HUES48 (cell line): ENCODE measurements at regions not wholly inside any gene's neighbourhood (a gene's known extent, or its start where the extent isn't known, plus 50 kb on each side); places are given as distances from the start of the nearest gene placed in this dataset.

Experiments used
- H3K27ac ChIP-seq: one replicate; pipeline ENCODE4 v1.7.0; 2013; ENCODE audit warnings: low read depth, low read length, inconsistent platforms
- H3K27me3 ChIP-seq: 2 replicates; pipeline ENCODE4 v1.6.1; 2013; ENCODE audit warnings: mild to moderate bottlenecking, low read length; ENCODE audit not compliant: control insufficient read depth, insufficient read depth
- H3K36me3 ChIP-seq: 2 replicates; pipeline ENCODE4 v1.6.1; 2013; ENCODE audit warnings: low read length; ENCODE audit not compliant: control insufficient read depth, insufficient read depth
- H3K4me1 ChIP-seq: 2 replicates; pipeline ENCODE4 v1.6.1; 2013; ENCODE audit warnings: mild to moderate bottlenecking, low read length; ENCODE audit not compliant: control insufficient read depth, insufficient read depth
- H3K4me3 ChIP-seq: 2 replicates; pipeline ENCODE4 v1.5.1; 2013; ENCODE audit warnings: mild to moderate bottlenecking, low read depth, low read length
- H3K9ac ChIP-seq: 2 replicates; pipeline ENCODE4 v1.6.1; 2013; ENCODE audit warnings: mild to moderate bottlenecking, low read depth, low read length, moderate library complexity
- H3K9me3 ChIP-seq: 2 replicates; pipeline ENCODE4 v1.6.1; 2013; ENCODE audit warnings: low read length; ENCODE audit not compliant: control insufficient read depth, insufficient read depth

DNA sequence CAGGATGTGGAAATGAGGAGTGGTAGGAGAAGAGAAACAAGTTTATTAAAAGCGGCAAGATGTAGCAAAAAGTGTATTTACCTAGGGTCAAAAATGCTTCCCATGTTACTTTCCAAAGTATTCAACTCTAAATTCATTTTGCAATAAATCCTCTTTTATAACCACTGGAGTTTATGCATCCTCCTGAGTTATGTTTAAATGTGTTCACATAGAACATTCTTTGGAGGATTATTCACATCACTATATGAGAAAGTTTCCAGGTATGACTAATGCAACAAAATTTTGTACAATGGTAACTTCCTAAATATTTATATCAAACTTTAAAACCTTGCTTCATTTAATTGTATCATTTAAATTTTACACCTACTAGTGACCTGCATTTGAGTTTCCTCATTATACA lies 870.6 kb upstream of the SLIT2 start:
- Histone ChIP-seq H3K4me1 (no peaks in the 10 kb centered on the region), H3K27ac (no peak overlapping the region), H3K9me3 (no peaks in the 10 kb centered on the region), H3K4me3 (no peak overlapping the region), H3K36me3 (no peaks in the 10 kb centered on the region), H3K27me3 (no peaks in the 10 kb centered on the region), H3K9ac (no peak overlapping the region)

- Histone ChIP-seq H3K27ac (no peak overlapping the region), H3K27me3 (no peaks in the 10 kb centered on the region), H3K4me1 (no peaks in the 10 kb centered on the region), H3K9me3 (no peaks in the 10 kb centered on the region), H3K4me3 (no peak overlapping the region), H3K36me3 (no peaks in the 10 kb centered on the region), H3K9ac (no peak overlapping the region)
Measured at GRCh38 chr4:19380600-19380999, 871.1 kb upstream of the SLIT2 start.

DNA sequence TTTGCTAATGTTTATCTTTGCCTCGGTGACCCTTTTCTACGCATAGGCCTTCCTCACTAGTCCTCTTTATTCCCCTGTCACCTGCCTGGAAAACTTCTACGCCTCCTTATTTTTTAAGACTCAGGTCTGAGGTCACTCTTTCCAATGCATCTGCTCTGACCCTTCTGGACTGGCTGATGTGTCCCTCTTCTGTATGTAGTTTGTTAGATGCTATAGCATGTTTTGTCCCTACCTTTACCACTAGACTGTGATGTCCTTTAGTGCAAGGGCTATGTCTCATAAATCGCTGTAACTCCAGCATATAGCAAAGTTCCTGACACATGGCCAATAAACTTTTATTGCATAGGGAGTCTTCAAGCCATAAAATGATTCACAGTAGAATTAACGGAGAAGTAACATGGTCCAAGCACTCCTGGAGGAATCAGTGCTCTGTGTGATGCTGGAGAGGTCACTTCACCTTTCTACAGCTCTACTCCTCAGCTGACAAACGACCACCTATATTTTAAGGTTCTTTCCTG lies 872.5 kb upstream of the SLIT2 start:
- H3K4me3 ChIP-seq, result no peak overlapping the region

DNA sequence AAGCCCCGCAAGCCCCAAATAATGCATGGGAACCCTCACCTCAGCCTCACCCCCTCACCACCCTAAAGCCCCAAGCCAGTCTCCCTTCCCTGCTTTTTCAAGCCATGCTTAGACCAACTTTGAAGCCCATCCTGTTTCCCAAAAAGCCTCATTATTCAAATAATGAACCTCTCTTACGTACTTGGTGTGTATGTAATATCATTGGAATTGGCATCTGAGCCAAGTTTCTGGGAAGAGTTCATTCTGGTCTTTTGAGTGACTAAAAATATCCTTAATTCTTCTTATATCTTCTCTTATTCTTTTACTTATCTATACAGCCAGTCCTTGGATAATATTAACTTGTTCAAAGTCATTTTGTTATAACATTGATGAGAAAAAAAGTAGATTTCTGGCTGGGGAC lies 875.8 kb upstream of the SLIT2 start:
- no peak overlapping the region for H3K9ac ChIP-seq

More for the DNA sequence above, 872.5 kb upstream of the SLIT2 start:
- no peaks in the 10 kb centered on the region for H3K9me3 ChIP-seq
- no peak overlapping the region for H3K27ac ChIP-seq
- H3K9ac ChIP-seq, result no peak overlapping the region
- no peaks in the 10 kb centered on the region for H3K27me3 ChIP-seq
- H3K4me1 ChIP-seq, result no peaks in the 10 kb centered on the region
- H3K36me3 ChIP-seq, result no peaks in the 10 kb centered on the region

GRCh38 chr4:19375136-19375804 lies 876.4 kb upstream of the SLIT2 start:
- Histone ChIP-seq H3K27me3 (no peaks in the 10 kb centered on the region), H3K27ac (no peak overlapping the region), H3K36me3 (no peaks in the 10 kb centered on the region), H3K9me3 (no peaks in the 10 kb centered on the region), H3K9ac (no peak overlapping the region), H3K4me3 (no peak overlapping the region), H3K4me1 (no peaks in the 10 kb centered on the region)

More for the DNA sequence above, 875.8 kb upstream of the SLIT2 start:
- H3K27me3 ChIP-seq, result no peaks in the 10 kb centered on the region
- H3K27ac ChIP-seq, result no peak overlapping the region
- no peaks in the 10 kb centered on the region for H3K36me3 ChIP-seq
- H3K9me3 ChIP-seq, result no peaks in the 10 kb centered on the region
- H3K4me1 ChIP-seq, result no peaks in the 10 kb centered on the region
- no peak overlapping the region for H3K4me3 ChIP-seq

DNA sequence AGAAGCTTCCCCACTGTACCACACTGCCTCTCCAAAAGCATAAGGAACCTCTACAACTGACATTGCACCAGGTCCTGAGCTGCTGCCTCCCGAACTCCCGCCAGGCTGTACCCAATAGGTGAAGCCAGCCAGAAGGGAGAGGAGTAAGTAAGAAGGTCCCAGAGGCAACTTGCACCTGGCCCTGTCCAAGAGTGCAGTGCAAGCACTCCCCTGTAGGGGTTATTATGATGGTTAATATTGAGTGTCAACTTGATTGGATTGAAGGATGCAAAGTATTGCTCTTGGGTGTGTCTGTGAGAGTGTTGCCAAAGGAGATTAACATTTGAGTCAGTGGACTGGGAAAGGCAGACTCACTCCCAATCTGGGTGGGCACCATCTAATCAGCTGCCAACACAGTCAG lies 879.3 kb upstream of the SLIT2 start:
- Histone ChIP-seq H3K27ac (no peak overlapping the region), H3K9me3 (no peaks in the 10 kb centered on the region), H3K9ac (no peak overlapping the region), H3K4me1 (no peaks in the 10 kb centered on the region), H3K36me3 (no peaks in the 10 kb centered on the region), H3K27me3 (no peaks in the 10 kb centered on the region), H3K4me3 (no peak overlapping the region)

DNA sequence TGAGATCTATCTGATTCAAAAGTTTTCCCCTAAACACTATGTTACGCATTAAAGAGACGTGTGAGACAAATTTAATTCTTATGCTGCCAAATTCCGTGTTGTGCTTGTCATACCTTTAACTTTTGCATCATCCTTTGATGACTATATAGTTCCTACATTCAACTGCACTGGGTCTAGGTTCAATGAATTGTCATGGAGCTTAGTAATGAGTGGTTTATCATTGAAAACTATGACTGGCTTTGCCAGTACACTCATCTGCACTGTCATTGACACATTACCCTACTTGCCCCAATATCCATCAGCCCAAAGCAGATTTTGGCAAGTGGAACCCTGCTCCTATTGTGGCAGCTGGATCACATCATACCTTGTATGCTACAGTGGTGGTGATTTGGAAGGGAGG lies 882.9 kb upstream of the SLIT2 start:
- no peak overlapping the region for H3K27ac ChIP-seq
- no peak overlapping the region for H3K4me3 ChIP-seq
- H3K9ac ChIP-seq, result no peak overlapping the region
- no peaks in the 10 kb centered on the region for H3K27me3 ChIP-seq
- no peaks in the 10 kb centered on the region for H3K9me3 ChIP-seq
- no peaks in the 10 kb centered on the region for H3K36me3 ChIP-seq
- no peaks in the 10 kb centered on the region for H3K4me1 ChIP-seq

DNA sequence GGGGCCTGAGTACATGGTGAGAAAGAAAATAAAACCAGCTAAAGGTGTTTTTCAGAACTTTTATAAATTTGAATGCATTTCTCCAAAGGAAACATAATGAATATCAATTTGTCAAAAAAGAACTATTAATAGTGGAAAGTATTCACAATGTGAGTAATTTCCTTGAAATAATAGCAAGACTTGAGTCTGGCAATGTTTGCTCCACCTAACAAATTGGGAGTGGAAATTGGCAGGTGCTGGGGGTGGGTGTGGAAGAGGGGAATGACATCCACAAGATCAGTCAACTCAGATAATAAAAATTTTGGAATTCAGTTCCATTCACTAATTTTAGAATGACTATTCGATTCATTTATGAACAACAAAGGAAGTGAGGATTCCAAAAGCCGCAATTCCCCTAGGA lies 884.8 kb upstream of the SLIT2 start:
- Histone ChIP-seq H3K4me3 (no peak overlapping the region), H3K4me1 (no peaks in the 10 kb centered on the region), H3K9me3 (no peaks in the 10 kb centered on the region), H3K27me3 (no peaks in the 10 kb centered on the region), H3K27ac (no peak overlapping the region), H3K9ac (no peak overlapping the region), H3K36me3 (no peaks in the 10 kb centered on the region)

- no peaks in the 10 kb centered on the region for H3K27me3 ChIP-seq
- H3K4me1 ChIP-seq, result no peaks in the 10 kb centered on the region
- no peak overlapping the region for H3K9ac ChIP-seq
- no peak overlapping the region for H3K27ac ChIP-seq
- H3K4me3 ChIP-seq, result no peak overlapping the region
- no peaks in the 10 kb centered on the region for H3K9me3 ChIP-seq
- H3K36me3 ChIP-seq, result no peaks in the 10 kb centered on the region
Measured at GRCh38 chr4:19358015-19358414, 893.7 kb upstream of the SLIT2 start.

GRCh38 chr4:19349416-19349815 lies 902.3 kb upstream of the SLIT2 start:
- Histone ChIP-seq H3K4me3 (no peak overlapping the region), H3K27me3 (no peaks in the 10 kb centered on the region), H3K27ac (no peak overlapping the region), H3K36me3 (no peaks in the 10 kb centered on the region), H3K9ac (no peak overlapping the region), H3K9me3 (no peaks in the 10 kb centered on the region), H3K4me1 (no peaks in the 10 kb centered on the region)

GRCh38 chr4:19348746-19349145 lies 903.0 kb upstream of the SLIT2 start:
- no peaks in the 10 kb centered on the region for H3K4me1 ChIP-seq
- H3K36me3 ChIP-seq, result no peaks in the 10 kb centered on the region
- H3K27ac ChIP-seq, result no peak overlapping the region
- H3K4me3 ChIP-seq, result no peak overlapping the region
- no peaks in the 10 kb centered on the region for H3K27me3 ChIP-seq
- H3K9me3 ChIP-seq, result no peaks in the 10 kb centered on the region
- no peak overlapping the region for H3K9ac ChIP-seq
